ENCODE measurements at regions not wholly inside any gene's neighbourhood (a gene's known extent, or its start where the extent isn't known, plus 50 kb on each side); places are given as distances from the start of the nearest gene placed in this dataset.

DNA sequence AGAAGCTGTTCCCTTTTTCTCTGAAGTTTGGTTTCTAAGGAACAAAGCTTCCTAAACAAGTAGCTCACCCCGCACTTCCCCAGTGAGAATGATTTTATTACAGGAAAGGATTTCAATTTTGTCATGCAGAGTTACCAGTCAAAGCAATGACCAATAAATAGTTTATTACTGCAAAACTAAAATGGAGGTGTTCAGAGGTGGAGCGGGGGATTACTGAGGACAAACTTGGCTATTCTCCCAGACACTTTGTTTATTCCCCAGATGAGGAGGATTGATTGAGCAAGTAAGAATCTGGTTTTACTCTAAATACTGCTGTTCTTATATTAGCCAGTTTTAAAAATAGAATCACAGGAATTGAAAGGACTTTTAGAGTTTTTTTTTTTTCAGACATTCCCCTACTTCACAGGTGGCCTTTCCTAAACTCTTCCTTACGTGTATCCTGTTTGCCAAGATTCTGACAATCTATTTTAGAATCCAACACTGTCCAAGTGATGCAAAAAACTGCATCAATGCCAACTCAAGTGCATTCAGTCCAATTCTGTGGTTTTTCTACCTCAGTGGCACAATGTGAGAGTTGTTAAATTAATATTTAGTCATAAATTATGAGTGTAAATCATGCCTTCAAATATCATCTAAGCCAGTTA is 136.1 kb downstream of the TNFSF18 start:
- H3K36me3 Mint-ChIP-seq (ENCODE audit: insufficient read depth, unreplicated experiment): no peaks in the 10 kb centered on the region
- no peaks in the 10 kb centered on the region for H3K27me3 Mint-ChIP-seq (ENCODE audit: insufficient read depth, unreplicated experiment)
- intact Hi-C loops (cut with micrococcal nuclease; ENCODE audit: unreplicated experiment): no loop called here
- POLR2A ChIA-PET: no interaction called here
- BruUV-seq (replicated peaks): no TSS peak
- no peak overlapping the region for H3K4me3 Mint-ChIP-seq (ENCODE audit: unreplicated experiment)
- Histone ChIP-seq H3K4me3 (ENCODE audit: low read depth, low read length) (no peak overlapping the region), H3K9me3 (peaks cover 7% of the 10 kb centered on the region; the same call in 1 of the 2 replicates), H3K27me3 (replicated peaks; ENCODE audit: control insufficient read depth, insufficient read depth, low read length) (no peaks in the 10 kb centered on the region), H3K4me1 (peaks cover 7% of the 10 kb centered on the region; the same call in 1 of the 2 replicates), H3K36me3 (ENCODE audit: control insufficient read depth, insufficient read depth, low read length) (no peaks in the 10 kb centered on the region)
- DNase-seq: no peak
- no peak overlapping the region for H3K27ac Mint-ChIP-seq (ENCODE audit: unreplicated experiment)
- CTCF ChIA-PET: no interaction called here
- TF ChIP-seq, protein P1, sequence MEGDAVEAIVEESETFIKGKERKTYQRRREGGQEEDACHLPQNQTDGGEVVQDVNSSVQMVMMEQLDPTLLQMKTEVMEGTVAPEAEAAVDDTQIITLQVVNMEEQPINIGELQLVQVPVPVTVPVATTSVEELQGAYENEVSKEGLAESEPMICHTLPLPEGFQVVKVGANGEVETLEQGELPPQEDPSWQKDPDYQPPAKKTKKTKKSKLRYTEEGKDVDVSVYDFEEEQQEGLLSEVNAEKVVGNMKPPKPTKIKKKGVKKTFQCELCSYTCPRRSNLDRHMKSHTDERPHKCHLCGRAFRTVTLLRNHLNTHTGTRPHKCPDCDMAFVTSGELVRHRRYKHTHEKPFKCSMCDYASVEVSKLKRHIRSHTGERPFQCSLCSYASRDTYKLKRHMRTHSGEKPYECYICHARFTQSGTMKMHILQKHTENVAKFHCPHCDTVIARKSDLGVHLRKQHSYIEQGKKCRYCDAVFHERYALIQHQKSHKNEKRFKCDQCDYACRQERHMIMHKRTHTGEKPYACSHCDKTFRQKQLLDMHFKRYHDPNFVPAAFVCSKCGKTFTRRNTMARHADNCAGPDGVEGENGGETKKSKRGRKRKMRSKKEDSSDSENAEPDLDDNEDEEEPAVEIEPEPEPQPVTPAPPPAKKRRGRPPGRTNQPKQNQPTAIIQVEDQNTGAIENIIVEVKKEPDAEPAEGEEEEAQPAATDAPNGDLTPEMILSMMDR (IDR thresholded peaks at IDR 0.05; ENCODE audit: insufficient read depth in 1 of 2, low read depth in 1 of 2, low read length in 1 of 2, severe bottlenecking in 1 of 2, unreplicated experiment in 1 of 2): no peak
- H3K9me3 Mint-ChIP-seq (ENCODE audit: unreplicated experiment): peaks cover 29% of the 10 kb centered on the region
- no peaks in the 10 kb centered on the region for H3K4me1 Mint-ChIP-seq (ENCODE audit: low read depth, unreplicated experiment)

- H3K36me3 ChIP-seq (ENCODE audit: control insufficient read depth, insufficient read depth, low read length): no peaks in the 10 kb centered on the region
- TF ChIP-seq, protein P1 (IDR thresholded peaks at IDR 0.05; ENCODE audit: insufficient read depth in 1 of 2, low read depth in 1 of 2, low read length in 1 of 2, severe bottlenecking in 1 of 2, unreplicated experiment in 1 of 2): no peak
- Mint-ChIP-seq H3K4me1 (ENCODE audit: low read depth, unreplicated experiment) (no peaks in the 10 kb centered on the region), H3K36me3 (ENCODE audit: insufficient read depth, unreplicated experiment) (no peaks in the 10 kb centered on the region), H3K9me3 (ENCODE audit: unreplicated experiment) (peaks cover 29% of the 10 kb centered on the region), H3K4me3 (ENCODE audit: unreplicated experiment) (no peak overlapping the region), H3K27ac (ENCODE audit: unreplicated experiment) (no peak overlapping the region), H3K27me3 (ENCODE audit: insufficient read depth, unreplicated experiment) (no peaks in the 10 kb centered on the region)
- H3K9me3 ChIP-seq: peaks cover 7% of the 10 kb centered on the region; the same call in 1 of the 2 replicates
- intact Hi-C loops (cut with micrococcal nuclease; ENCODE audit: unreplicated experiment): no loop called here
- CTCF ChIA-PET: no interaction called here
- DNase-seq: no peak
- no peak overlapping the region for H3K4me3 ChIP-seq (ENCODE audit: low read depth, low read length)
- H3K4me1 ChIP-seq: peaks cover 7% of the 10 kb centered on the region; the same call in 1 of the 2 replicates
- no peaks in the 10 kb centered on the region for H3K27me3 ChIP-seq (replicated peaks; ENCODE audit: control insufficient read depth, insufficient read depth, low read length)
- no TSS peak for BruUV-seq (replicated peaks)
- POLR2A ChIA-PET: no interaction called here
Measured at GRCh38 chr1:172915271-172915670, 135.5 kb downstream of the TNFSF18 start.

GRCh38 chr1:172916116-172916515 is 134.6 kb downstream of the TNFSF18 start:
- no peak overlapping the region for H3K4me3 ChIP-seq (ENCODE audit: low read depth, low read length)
- CTCF ChIA-PET: no interaction called here
- Mint-ChIP-seq H3K27me3 (ENCODE audit: insufficient read depth, unreplicated experiment) (no peaks in the 10 kb centered on the region), H3K27ac (ENCODE audit: unreplicated experiment) (no peak overlapping the region), H3K4me3 (ENCODE audit: unreplicated experiment) (no peak overlapping the region), H3K4me1 (ENCODE audit: low read depth, unreplicated experiment) (no peaks in the 10 kb centered on the region), H3K9me3 (ENCODE audit: unreplicated experiment) (peaks cover 29% of the 10 kb centered on the region), H3K36me3 (ENCODE audit: insufficient read depth, unreplicated experiment) (no peaks in the 10 kb centered on the region)
- H3K9me3 ChIP-seq: peaks cover 7% of the 10 kb centered on the region; the same call in 1 of the 2 replicates
- peaks cover 7% of the 10 kb centered on the region; the same call in 1 of the 2 replicates for H3K4me1 ChIP-seq
- POLR2A ChIA-PET: no interaction called here
- TF ChIP-seq, protein P1 (IDR thresholded peaks at IDR 0.05; ENCODE audit: insufficient read depth in 1 of 2, low read depth in 1 of 2, low read length in 1 of 2, severe bottlenecking in 1 of 2, unreplicated experiment in 1 of 2): no peak
- no TSS peak for BruUV-seq (replicated peaks)
- DNase-seq: no peak
- intact Hi-C loops (cut with micrococcal nuclease; ENCODE audit: unreplicated experiment): no loop called here
- H3K27me3 ChIP-seq (replicated peaks; ENCODE audit: control insufficient read depth, insufficient read depth, low read length): no peaks in the 10 kb centered on the region
- no peaks in the 10 kb centered on the region for H3K36me3 ChIP-seq (ENCODE audit: control insufficient read depth, insufficient read depth, low read length)

Measured in Caco-2 (cell line).